Neural cell (in vitro differentiated cells): ENCODE measurements at regions not wholly inside any gene's neighbourhood (a gene's known extent, or its start where the extent isn't known, plus 50 kb on each side); places are given as distances from the start of the nearest gene placed in this dataset.

Source experiments
- H2AFZ ChIP-seq: fragments of 200-600, 300-800 bp; sonication (generic), shearing (Covaris generic); 2 replicates; pipeline ENCODE4 v1.6.0; 2014; ENCODE audit warnings: low read depth, mild to moderate bottlenecking, antibody characterized with exemption, low read length, moderate library complexity
- H3F3A ChIP-seq: fragments of 200-600 bp; shearing (Covaris generic); 2 replicates; pipeline ENCODE4 v1.6.1; 2016; ENCODE audit warnings: mild to moderate bottlenecking, moderate library complexity, mixed read lengths, antibody characterized with exemption, low read length; ENCODE audit not compliant: insufficient read depth, poor library complexity, severe bottlenecking
- H3K27ac ChIP-seq: fragments of 200-600, 300-800 bp; sonication (generic), shearing (Covaris generic); 2 replicates; pipeline ENCODE4 v1.5.1; 2014; ENCODE audit warnings: mild to moderate bottlenecking, low read length, moderate library complexity
- H3K27me3 ChIP-seq: fragments of 300-800, 200-600 bp; sonication (generic), shearing (Covaris generic); 2 replicates; pipeline ENCODE4 v1.6.0; 2014; ENCODE audit warnings: mild to moderate bottlenecking, low read depth, low read length, moderate library complexity; ENCODE audit not compliant: insufficient read depth
- H3K36me3 ChIP-seq: fragments of 300-800, 200-600 bp; sonication (generic), shearing (Covaris generic); 2 replicates; pipeline ENCODE4 v1.5.1; 2014; ENCODE audit warnings: mild to moderate bottlenecking, antibody characterized with exemption, low read length, moderate library complexity; ENCODE audit not compliant: insufficient read depth
- H3K4me2 ChIP-seq: fragments of 300-800, 200-600 bp; sonication (generic), shearing (Covaris generic); 2 replicates; pipeline ENCODE4 v1.6.0; 2014; ENCODE audit warnings: mild to moderate bottlenecking, low read length
- H3K4me3 ChIP-seq: fragments of 300-800, 200-600 bp; sonication (generic), shearing (Covaris generic); 2 replicates; pipeline ENCODE4 v1.5.1; 2014; ENCODE audit warnings: mild to moderate bottlenecking, low read length, moderate library complexity
- H3K79me2 ChIP-seq: fragments of 200-600 bp; shearing (Covaris generic); replicated peaks from 2 replicates; pipeline ENCODE4 v1.6.0; 2014; ENCODE audit warnings: mild to moderate bottlenecking, low read length, moderate library complexity; ENCODE audit not compliant: insufficient read depth
- H3K9ac ChIP-seq: fragments of 300-800, 200-600 bp; sonication (generic), shearing (Covaris generic); 2 replicates; pipeline ENCODE4 v1.6.1; 2016; ENCODE audit warnings: mild to moderate bottlenecking, low read length, mixed read lengths
- H3K9me2 ChIP-seq: fragments of 200-600 bp; shearing (Covaris generic); 2 replicates; pipeline ENCODE4 v1.6.1; 2016; ENCODE audit warnings: mild to moderate bottlenecking, low read length, mixed read lengths; ENCODE audit not compliant: insufficient read depth
- H3K9me3 ChIP-seq: fragments of 200-600, 300-800 bp; sonication (generic), shearing (Covaris generic); 2 replicates; pipeline ENCODE4 v1.6.1; 2016; ENCODE audit warnings: mild to moderate bottlenecking, mixed run types, low read length, moderate library complexity, mixed read lengths
- H4K20me1 ChIP-seq: fragments of 200-600 bp; shearing (Covaris generic); 2 replicates; pipeline ENCODE4 v1.6.1; 2016; ENCODE audit warnings: mild to moderate bottlenecking, mixed run types; ENCODE audit not compliant: insufficient read depth
- EP300 ChIP-seq: fragments of 450-650 bp; conservative IDR thresholded peaks from 2 replicates; pipeline ENCODE4 v1.6.1; 2014; ENCODE audit warnings: antibody characterized with exemption, mild to moderate bottlenecking, moderate library complexity; ENCODE audit not compliant: poor library complexity, severe bottlenecking
- EZH2 ChIP-seq: fragments of 200-600, 300-800 bp; shearing (Covaris generic), sonication (generic); IDR thresholded peaks from 2 replicates; pipeline ENCODE4 v1.6.1; 2014; ENCODE audit warnings: antibody characterized with exemption, low read length, borderline replicate concordance, mild to moderate bottlenecking; ENCODE audit not compliant: insufficient read depth, poor library complexity, severe bottlenecking
- MXI1 ChIP-seq: fragments of 450-650 bp; conservative IDR thresholded peaks from 2 replicates; pipeline ENCODE4 v1.6.1; 2014; ENCODE audit warnings: antibody characterized with exemption, mild to moderate bottlenecking; ENCODE audit not compliant: poor library complexity, severe bottlenecking
- POLR2AphosphoS5 ChIP-seq: IDR thresholded peaks from 2 replicates; pipeline ENCODE4 v1.6.1; 2012
- RAD21 ChIP-seq: fragments of 450-650 bp; conservative IDR thresholded peaks from 2 replicates; pipeline ENCODE4 v1.6.1; 2014; ENCODE audit warnings: antibody characterized with exemption, mild to moderate bottlenecking, moderate library complexity
- SMC3 ChIP-seq: fragments of 450-650 bp; conservative IDR thresholded peaks from 2 replicates; pipeline ENCODE4 v1.6.1; 2014; ENCODE audit warnings: antibody characterized with exemption, mild to moderate bottlenecking, moderate library complexity; ENCODE audit not compliant: poor library complexity
- TAF1 ChIP-seq: IDR thresholded peaks from 2 replicates; pipeline ENCODE4 v1.6.1; 2012; ENCODE audit warnings: low read depth
- TF ChIP-seq, protein P1 (sequence below): IDR thresholded peaks from 2 replicates; pipeline ENCODE4 v1.6.1; 2012; ENCODE audit warnings: borderline replicate concordance
- TF ChIP-seq, protein P2 (sequence below): fragments of 450-650 bp; IDR thresholded peaks from 2 replicates; pipeline ENCODE4 v1.5.1; 2014; ENCODE audit warnings: antibody characterized with exemption, mild to moderate bottlenecking, moderate library complexity; ENCODE audit not compliant: poor library complexity, severe bottlenecking

DNA sequence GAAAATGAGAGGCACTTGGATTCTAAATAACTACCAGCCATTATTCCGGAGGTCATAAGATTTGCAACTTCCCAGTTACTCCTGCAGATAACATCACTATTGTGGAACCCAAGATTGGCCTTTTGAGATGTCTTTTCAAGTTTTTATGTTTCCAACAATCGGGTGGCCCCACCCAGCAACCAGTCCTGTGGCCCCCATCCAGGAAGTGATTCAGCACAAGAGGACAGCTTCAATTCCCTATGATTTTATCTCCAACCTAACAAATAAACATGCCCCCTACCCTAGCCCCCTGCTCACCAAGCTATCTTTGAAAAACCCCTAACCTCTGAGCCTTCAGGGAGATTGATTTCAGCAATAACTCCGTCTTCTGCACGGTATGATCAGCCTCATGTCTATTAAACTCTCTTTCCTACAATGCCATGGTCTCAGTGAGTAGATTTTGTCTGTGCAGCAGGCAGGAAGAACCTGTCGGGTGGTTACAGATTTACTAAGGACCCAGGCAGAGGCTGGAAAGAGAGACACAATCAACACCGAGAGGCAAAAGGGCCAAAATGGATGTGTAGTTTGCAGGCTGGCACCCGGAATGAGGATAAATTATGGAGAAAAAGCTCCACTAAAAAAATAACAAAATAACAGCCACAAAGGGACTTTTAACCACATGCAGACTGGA lies 83.9 kb upstream of the UNC5B start:
- Histone ChIP-seq H3K4me2 (no peak overlapping the region), H3K27ac (no peak overlapping the region), H3K27me3 (no peaks in the 10 kb centered on the region), H3K36me3 (no peaks in the 10 kb centered on the region), H3K4me3 (no peak overlapping the region), H4K20me1 (no peaks in the 10 kb centered on the region), H3K9me2 (no peaks in the 10 kb centered on the region), H3K9ac (no peak overlapping the region), H3K79me2 (no peaks in the 10 kb centered on the region), H3F3A (no peaks in the 10 kb centered on the region), H3K9me3 (no peaks in the 10 kb centered on the region), H2AFZ (no peak overlapping the region)
- no peak for TF ChIP-seq TAF1
- no peak for TF ChIP-seq RAD21
- TF ChIP-seq EP300 = no peak
- TF ChIP-seq SMC3 = no peak
- no peak for TF ChIP-seq EZH2
- TF ChIP-seq, protein P1, sequence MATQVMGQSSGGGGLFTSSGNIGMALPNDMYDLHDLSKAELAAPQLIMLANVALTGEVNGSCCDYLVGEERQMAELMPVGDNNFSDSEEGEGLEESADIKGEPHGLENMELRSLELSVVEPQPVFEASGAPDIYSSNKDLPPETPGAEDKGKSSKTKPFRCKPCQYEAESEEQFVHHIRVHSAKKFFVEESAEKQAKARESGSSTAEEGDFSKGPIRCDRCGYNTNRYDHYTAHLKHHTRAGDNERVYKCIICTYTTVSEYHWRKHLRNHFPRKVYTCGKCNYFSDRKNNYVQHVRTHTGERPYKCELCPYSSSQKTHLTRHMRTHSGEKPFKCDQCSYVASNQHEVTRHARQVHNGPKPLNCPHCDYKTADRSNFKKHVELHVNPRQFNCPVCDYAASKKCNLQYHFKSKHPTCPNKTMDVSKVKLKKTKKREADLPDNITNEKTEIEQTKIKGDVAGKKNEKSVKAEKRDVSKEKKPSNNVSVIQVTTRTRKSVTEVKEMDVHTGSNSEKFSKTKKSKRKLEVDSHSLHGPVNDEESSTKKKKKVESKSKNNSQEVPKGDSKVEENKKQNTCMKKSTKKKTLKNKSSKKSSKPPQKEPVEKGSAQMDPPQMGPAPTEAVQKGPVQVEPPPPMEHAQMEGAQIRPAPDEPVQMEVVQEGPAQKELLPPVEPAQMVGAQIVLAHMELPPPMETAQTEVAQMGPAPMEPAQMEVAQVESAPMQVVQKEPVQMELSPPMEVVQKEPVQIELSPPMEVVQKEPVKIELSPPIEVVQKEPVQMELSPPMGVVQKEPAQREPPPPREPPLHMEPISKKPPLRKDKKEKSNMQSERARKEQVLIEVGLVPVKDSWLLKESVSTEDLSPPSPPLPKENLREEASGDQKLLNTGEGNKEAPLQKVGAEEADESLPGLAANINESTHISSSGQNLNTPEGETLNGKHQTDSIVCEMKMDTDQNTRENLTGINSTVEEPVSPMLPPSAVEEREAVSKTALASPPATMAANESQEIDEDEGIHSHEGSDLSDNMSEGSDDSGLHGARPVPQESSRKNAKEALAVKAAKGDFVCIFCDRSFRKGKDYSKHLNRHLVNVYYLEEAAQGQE = no peak
- TF ChIP-seq POLR2AphosphoS5 = no peak
- TF ChIP-seq MXI1 = no peak
- TF ChIP-seq, protein P2, sequence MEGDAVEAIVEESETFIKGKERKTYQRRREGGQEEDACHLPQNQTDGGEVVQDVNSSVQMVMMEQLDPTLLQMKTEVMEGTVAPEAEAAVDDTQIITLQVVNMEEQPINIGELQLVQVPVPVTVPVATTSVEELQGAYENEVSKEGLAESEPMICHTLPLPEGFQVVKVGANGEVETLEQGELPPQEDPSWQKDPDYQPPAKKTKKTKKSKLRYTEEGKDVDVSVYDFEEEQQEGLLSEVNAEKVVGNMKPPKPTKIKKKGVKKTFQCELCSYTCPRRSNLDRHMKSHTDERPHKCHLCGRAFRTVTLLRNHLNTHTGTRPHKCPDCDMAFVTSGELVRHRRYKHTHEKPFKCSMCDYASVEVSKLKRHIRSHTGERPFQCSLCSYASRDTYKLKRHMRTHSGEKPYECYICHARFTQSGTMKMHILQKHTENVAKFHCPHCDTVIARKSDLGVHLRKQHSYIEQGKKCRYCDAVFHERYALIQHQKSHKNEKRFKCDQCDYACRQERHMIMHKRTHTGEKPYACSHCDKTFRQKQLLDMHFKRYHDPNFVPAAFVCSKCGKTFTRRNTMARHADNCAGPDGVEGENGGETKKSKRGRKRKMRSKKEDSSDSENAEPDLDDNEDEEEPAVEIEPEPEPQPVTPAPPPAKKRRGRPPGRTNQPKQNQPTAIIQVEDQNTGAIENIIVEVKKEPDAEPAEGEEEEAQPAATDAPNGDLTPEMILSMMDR = no peak

DNA sequence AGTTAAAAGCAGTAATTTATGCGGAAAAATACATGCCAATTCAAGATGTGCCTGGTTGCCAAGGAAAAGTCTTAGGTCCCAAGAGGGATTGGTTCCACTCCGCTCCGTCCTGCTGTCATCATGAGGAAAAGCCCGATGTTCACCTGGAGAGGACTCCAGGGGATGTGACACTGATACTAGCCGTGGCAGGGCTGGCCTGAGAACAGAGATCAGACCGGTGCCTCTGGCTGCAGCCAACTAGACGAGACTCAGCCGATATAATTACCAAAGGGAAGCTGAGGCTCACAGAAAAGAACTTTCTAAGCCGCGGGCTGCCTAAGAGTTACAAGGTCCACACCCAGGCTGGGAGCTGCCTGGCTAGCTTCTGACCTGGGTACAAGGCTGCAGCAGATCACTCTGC lies 81.3 kb upstream of the UNC5B start:
- Histone ChIP-seq H3K79me2 (no peaks in the 10 kb centered on the region), H3K9me2 (no peaks in the 10 kb centered on the region), H3K4me3 (no peak overlapping the region), H3K9ac (no peak overlapping the region), H3K36me3 (no peaks in the 10 kb centered on the region), H3K4me2 (no peak overlapping the region), H3F3A (no peaks in the 10 kb centered on the region), H4K20me1 (no peaks in the 10 kb centered on the region), H3K9me3 (no peaks in the 10 kb centered on the region), H2AFZ (no peak overlapping the region), H3K27me3 (no peaks in the 10 kb centered on the region), H3K27ac (no peak overlapping the region)
- no peak for TF ChIP-seq EP300
- TF ChIP-seq MXI1 = no peak
- no peak for TF ChIP-seq RAD21
- no peak for TF ChIP-seq SMC3
- TF ChIP-seq, protein P1 = no peak
- no peak for TF ChIP-seq POLR2AphosphoS5
- no peak for TF ChIP-seq EZH2
